ENCODE measurements at regions not wholly inside any gene's neighbourhood (a gene's known extent, or its start where the extent isn't known, plus 50 kb on each side); places are given as distances from the start of the nearest gene placed in this dataset.

DNA sequence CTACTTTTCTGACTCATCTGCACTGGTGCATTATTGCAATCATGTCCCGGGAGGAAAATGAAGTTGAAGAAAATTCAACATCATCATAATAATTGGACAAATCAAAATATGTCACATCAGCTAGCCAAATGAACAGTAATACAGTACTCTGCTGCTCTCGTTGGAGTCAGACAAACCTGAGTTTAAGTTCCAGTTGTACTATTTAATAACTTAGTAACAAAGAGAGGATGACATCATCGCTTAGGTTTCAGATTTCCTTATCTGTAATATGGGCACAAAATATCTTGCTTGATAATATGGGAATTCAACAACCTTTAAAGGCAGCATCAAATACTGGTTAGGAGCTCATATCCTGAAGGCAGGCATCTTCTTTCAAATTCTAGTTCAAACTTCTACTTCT is 1248.9 kb upstream of the ACO1 start:
- H3K4me3 ChIP-seq (ENCODE audit: low read length) = no peak overlapping the region
- no peaks in the 10 kb centered on the region for H3K36me3 ChIP-seq (replicated peaks; ENCODE audit: low read depth, low read length)
- H3K4me1 ChIP-seq (ENCODE audit: low read length) = no peaks in the 10 kb centered on the region
- no peaks in the 10 kb centered on the region for H3K79me2 ChIP-seq (ENCODE audit: low read length)
- H3K9ac ChIP-seq (ENCODE audit: low read length) = no peak overlapping the region
- no peak for TF ChIP-seq EZH2phosphoT487 (IDR thresholded peaks at IDR 0.05; ENCODE audit: low read depth)
- no peak for TF ChIP-seq CTCF (IDR thresholded peaks at IDR 0.05; ENCODE audit: low read depth, low read length)
- H2AFZ ChIP-seq (ENCODE audit: low read depth, low read length) = no peak overlapping the region
- H3K27me3 ChIP-seq (ENCODE audit: low read depth, low read length) = no peaks in the 10 kb centered on the region
- H3K4me2 ChIP-seq (ENCODE audit: low read length) = no peak overlapping the region
- no peaks in the 10 kb centered on the region for H3K9me3 ChIP-seq (ENCODE audit: insufficient read depth, low read length)
- no peaks in the 10 kb centered on the region for H4K20me1 ChIP-seq (ENCODE audit: insufficient read depth, low read length)
- H3K27ac ChIP-seq (ENCODE audit: low read length) = no peak overlapping the region

GRCh38 chr9:31136524-31136923 is 1247.9 kb upstream of the ACO1 start:
- Histone ChIP-seq H3K4me2 (ENCODE audit: low read length) (no peak overlapping the region), H3K36me3 (replicated peaks; ENCODE audit: low read depth, low read length) (no peaks in the 10 kb centered on the region), H3K27ac (ENCODE audit: low read length) (no peak overlapping the region), H3K9me3 (ENCODE audit: insufficient read depth, low read length) (no peaks in the 10 kb centered on the region), H3K27me3 (ENCODE audit: low read depth, low read length) (no peaks in the 10 kb centered on the region), H3K4me3 (ENCODE audit: low read length) (no peak overlapping the region), H3K9ac (ENCODE audit: low read length) (no peak overlapping the region), H3K4me1 (ENCODE audit: low read length) (no peaks in the 10 kb centered on the region), H4K20me1 (ENCODE audit: insufficient read depth, low read length) (no peaks in the 10 kb centered on the region), H2AFZ (ENCODE audit: low read depth, low read length) (no peak overlapping the region), H3K79me2 (ENCODE audit: low read length) (no peaks in the 10 kb centered on the region)
- no peak for TF ChIP-seq EZH2phosphoT487 (IDR thresholded peaks at IDR 0.05; ENCODE audit: low read depth)
- TF ChIP-seq CTCF (IDR thresholded peaks at IDR 0.05; ENCODE audit: low read depth, low read length) = no peak

DNA sequence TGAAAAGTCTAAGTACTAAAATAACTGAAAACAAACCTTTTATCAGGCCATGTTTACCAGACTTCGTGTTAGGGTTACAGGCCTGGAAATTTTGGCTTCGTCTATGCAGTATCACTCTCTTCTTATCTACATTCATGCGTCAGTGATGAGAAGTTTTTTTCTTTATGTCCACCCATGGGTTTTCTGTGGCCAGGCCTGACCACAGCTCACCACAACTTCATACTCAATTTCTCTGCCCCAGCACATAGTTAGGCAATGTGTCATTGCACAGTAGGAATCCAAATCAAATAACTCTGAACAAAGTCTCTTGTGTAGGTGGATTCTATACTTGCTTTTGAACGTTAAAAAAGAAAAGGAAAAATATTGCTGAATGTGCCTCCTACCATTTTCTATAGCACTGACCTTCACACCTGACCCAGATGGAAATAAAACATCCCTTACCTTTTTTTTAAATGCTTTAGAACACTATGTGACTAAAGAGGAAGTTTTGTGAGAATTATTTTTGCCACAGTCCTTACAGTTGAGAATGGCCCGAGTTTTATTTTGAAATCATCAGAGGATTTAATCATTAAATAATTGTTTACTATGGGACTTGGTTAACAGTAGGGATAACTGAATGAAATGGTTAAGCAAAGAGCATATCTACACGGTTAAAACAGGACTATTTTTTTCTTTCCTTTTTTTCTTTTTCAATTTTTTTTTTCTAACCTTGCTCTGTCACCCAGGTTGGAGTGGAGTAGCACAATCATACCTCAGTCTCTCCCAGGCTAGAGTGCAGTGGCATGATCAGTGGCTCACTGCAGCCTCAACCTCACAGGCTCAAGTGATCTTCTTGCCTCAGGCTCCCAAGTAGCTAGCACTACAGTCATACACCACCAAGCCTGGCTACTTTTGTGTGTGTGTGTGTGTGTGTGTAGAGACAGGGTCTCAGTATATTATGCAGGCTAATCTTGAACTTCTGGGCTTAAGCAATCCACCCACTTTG is 1247.0 kb upstream of the ACO1 start:
- Histone ChIP-seq H3K9me3 (ENCODE audit: insufficient read depth, low read length) (no peaks in the 10 kb centered on the region), H4K20me1 (ENCODE audit: insufficient read depth, low read length) (no peaks in the 10 kb centered on the region), H3K27ac (ENCODE audit: low read length) (no peak overlapping the region), H2AFZ (ENCODE audit: low read depth, low read length) (no peak overlapping the region), H3K36me3 (replicated peaks; ENCODE audit: low read depth, low read length) (no peaks in the 10 kb centered on the region), H3K4me2 (ENCODE audit: low read length) (no peak overlapping the region), H3K9ac (ENCODE audit: low read length) (no peak overlapping the region), H3K27me3 (ENCODE audit: low read depth, low read length) (no peaks in the 10 kb centered on the region), H3K4me3 (ENCODE audit: low read length) (no peak overlapping the region), H3K4me1 (ENCODE audit: low read length) (no peaks in the 10 kb centered on the region), H3K79me2 (ENCODE audit: low read length) (no peaks in the 10 kb centered on the region)
- TF ChIP-seq EZH2phosphoT487 (IDR thresholded peaks at IDR 0.05; ENCODE audit: low read depth) (no peak), CTCF (IDR thresholded peaks at IDR 0.05; ENCODE audit: low read depth, low read length) (no peak)

- no peak overlapping the region for H3K4me2 ChIP-seq (ENCODE audit: low read length)
Measured at GRCh38 chr9:31140316-31140715, 1244.1 kb upstream of the ACO1 start.

More at GRCh38 chr9:31140316-31140715, 1244.1 kb upstream of the ACO1 start:
- no peaks in the 10 kb centered on the region for H3K36me3 ChIP-seq (replicated peaks; ENCODE audit: low read depth, low read length)
- no peaks in the 10 kb centered on the region for H3K27me3 ChIP-seq (ENCODE audit: low read depth, low read length)
- no peaks in the 10 kb centered on the region for H3K9me3 ChIP-seq (ENCODE audit: insufficient read depth, low read length)
- TF ChIP-seq EZH2phosphoT487 (IDR thresholded peaks at IDR 0.05; ENCODE audit: low read depth) (no peak), CTCF (IDR thresholded peaks at IDR 0.05; ENCODE audit: low read depth, low read length) (peak; percentile 58)
- no peaks in the 10 kb centered on the region for H3K79me2 ChIP-seq (ENCODE audit: low read length)
- no peak overlapping the region for H2AFZ ChIP-seq (ENCODE audit: low read depth, low read length)
- no peak overlapping the region for H3K9ac ChIP-seq (ENCODE audit: low read length)
- no peak overlapping the region for H3K27ac ChIP-seq (ENCODE audit: low read length)
- H3K4me3 ChIP-seq (ENCODE audit: low read length) = no peak overlapping the region
- no peaks in the 10 kb centered on the region for H4K20me1 ChIP-seq (ENCODE audit: insufficient read depth, low read length)
- H3K4me1 ChIP-seq (ENCODE audit: low read length) = no peaks in the 10 kb centered on the region
